ENCODE measurements at regions not wholly inside any gene's neighbourhood (a gene's known extent, or its start where the extent isn't known, plus 50 kb on each side); places are given as distances from the start of the nearest gene placed in this dataset.

DNA sequence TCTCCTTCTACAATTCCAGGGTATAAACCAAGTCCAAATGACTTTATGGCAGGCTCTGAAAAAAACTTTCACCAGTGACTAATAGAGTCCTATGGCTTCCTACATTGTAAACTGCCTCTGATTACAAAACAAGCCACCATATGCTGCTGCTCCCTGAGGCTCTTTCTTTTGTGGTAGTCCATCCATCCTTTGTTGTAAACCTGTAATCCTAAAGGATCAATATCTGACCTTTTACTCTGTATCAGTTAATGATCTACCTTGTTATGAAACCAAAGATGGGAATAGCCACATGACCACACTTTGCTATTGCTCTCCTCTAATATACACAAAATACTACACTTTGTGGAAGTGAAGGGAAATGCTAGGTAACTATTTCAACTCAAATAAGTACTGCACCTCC, 434.7 kb upstream of the AGTR1 start:
- no peaks in the 10 kb centered on the region for H3K79me2 ChIP-seq (ENCODE audit: control insufficient read depth, low read length)
- no peaks in the 10 kb centered on the region for H3K4me1 ChIP-seq (ENCODE audit: control insufficient read depth, low read length)
- no peaks in the 10 kb centered on the region for H4K20me1 ChIP-seq (ENCODE audit: control insufficient read depth, insufficient read depth, low read depth, low read length)
- H3K4me3 ChIP-seq (ENCODE audit: low read length) = no peak overlapping the region
- no peaks in the 10 kb centered on the region for H3K9me2 ChIP-seq (replicated peaks; ENCODE audit: control insufficient read depth, low read length)
- TF ChIP-seq EZH2phosphoT487 (IDR thresholded peaks at IDR 0.05; ENCODE audit: borderline replicate concordance, low read length) = no peak
- TF ChIP-seq, protein P1, sequence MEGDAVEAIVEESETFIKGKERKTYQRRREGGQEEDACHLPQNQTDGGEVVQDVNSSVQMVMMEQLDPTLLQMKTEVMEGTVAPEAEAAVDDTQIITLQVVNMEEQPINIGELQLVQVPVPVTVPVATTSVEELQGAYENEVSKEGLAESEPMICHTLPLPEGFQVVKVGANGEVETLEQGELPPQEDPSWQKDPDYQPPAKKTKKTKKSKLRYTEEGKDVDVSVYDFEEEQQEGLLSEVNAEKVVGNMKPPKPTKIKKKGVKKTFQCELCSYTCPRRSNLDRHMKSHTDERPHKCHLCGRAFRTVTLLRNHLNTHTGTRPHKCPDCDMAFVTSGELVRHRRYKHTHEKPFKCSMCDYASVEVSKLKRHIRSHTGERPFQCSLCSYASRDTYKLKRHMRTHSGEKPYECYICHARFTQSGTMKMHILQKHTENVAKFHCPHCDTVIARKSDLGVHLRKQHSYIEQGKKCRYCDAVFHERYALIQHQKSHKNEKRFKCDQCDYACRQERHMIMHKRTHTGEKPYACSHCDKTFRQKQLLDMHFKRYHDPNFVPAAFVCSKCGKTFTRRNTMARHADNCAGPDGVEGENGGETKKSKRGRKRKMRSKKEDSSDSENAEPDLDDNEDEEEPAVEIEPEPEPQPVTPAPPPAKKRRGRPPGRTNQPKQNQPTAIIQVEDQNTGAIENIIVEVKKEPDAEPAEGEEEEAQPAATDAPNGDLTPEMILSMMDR (IDR thresholded peaks at IDR 0.05; ENCODE audit: low read depth, low read length, poor library complexity, severe bottlenecking) = no peak
- no peaks in the 10 kb centered on the region for H3K27me3 ChIP-seq (ENCODE audit: control insufficient read depth, low read length)
- no peak overlapping the region for H3K4me2 ChIP-seq (ENCODE audit: low read length)
- H3K27ac ChIP-seq (ENCODE audit: low read depth, low read length) = no peak overlapping the region
- no peaks in the 10 kb centered on the region for H3F3A ChIP-seq (ENCODE audit: control insufficient read depth, insufficient read depth)
- no peaks in the 10 kb centered on the region for H3K36me3 ChIP-seq (ENCODE audit: control insufficient read depth, low read length)
- no peaks in the 10 kb centered on the region for H3K9me3 ChIP-seq (ENCODE audit: control insufficient read depth, insufficient read depth, low read length)

DNA sequence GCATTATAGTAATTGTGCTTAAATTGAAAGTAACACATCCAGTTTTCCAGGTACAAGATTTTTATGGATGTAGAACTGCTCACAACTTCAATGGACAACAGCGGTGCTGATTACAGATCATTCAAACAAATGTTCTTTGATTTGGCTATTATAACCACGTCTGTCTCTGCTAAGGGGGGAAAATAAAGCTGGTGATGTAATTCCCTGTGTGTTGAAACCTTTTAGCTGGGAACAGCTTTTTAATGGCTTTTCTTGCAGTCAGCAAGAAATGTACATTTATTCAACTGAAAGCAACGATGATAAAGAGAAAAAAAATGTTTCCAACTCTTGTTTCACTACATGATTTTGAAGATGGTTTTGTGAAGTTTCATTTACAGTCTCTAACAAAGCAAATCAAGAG, 431.9 kb upstream of the AGTR1 start:
- H3K4me2 ChIP-seq (ENCODE audit: low read length) = no peak overlapping the region
- H4K20me1 ChIP-seq (ENCODE audit: control insufficient read depth, insufficient read depth, low read depth, low read length) = no peaks in the 10 kb centered on the region
- no peak overlapping the region for H3K27ac ChIP-seq (ENCODE audit: low read depth, low read length)
- no peaks in the 10 kb centered on the region for H3K9me2 ChIP-seq (replicated peaks; ENCODE audit: control insufficient read depth, low read length)
- no peaks in the 10 kb centered on the region for H3K36me3 ChIP-seq (ENCODE audit: control insufficient read depth, low read length)
- no peaks in the 10 kb centered on the region for H3K4me1 ChIP-seq (ENCODE audit: control insufficient read depth, low read length)
- no peaks in the 10 kb centered on the region for H3K79me2 ChIP-seq (ENCODE audit: control insufficient read depth, low read length)
- TF ChIP-seq EZH2phosphoT487 (IDR thresholded peaks at IDR 0.05; ENCODE audit: borderline replicate concordance, low read length) = no peak
- H3K9me3 ChIP-seq (ENCODE audit: control insufficient read depth, insufficient read depth, low read length) = no peaks in the 10 kb centered on the region
- H3F3A ChIP-seq (ENCODE audit: control insufficient read depth, insufficient read depth) = no peaks in the 10 kb centered on the region
- no peaks in the 10 kb centered on the region for H3K27me3 ChIP-seq (ENCODE audit: control insufficient read depth, low read length)
- H3K4me3 ChIP-seq (ENCODE audit: low read length) = no peak overlapping the region

DNA sequence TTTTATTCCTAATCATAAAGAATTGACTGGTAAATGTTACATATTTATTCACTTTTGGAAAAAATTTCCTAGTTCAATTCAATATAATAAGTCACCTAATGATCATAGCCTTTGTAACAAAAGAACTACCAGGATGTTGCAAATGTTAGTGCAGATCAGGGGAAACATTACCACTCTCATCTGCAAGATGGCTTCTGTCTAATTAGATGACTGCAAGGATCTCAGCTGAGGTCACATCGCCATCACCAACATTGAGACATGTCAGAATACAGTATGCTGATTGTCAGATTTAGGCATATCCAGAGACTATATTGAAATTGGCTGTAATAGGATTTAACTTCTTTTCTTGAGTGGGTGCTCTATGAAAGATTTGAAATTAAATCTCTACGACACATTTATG, 431.4 kb upstream of the AGTR1 start:
- Histone ChIP-seq H3K79me2 (ENCODE audit: control insufficient read depth, low read length) (no peaks in the 10 kb centered on the region), H3K4me1 (ENCODE audit: control insufficient read depth, low read length) (no peaks in the 10 kb centered on the region), H3K4me2 (ENCODE audit: low read length) (no peak overlapping the region), H3K27ac (ENCODE audit: low read depth, low read length) (no peak overlapping the region), H3K4me3 (ENCODE audit: low read length) (no peak overlapping the region), H4K20me1 (ENCODE audit: control insufficient read depth, insufficient read depth, low read depth, low read length) (no peaks in the 10 kb centered on the region), H3F3A (ENCODE audit: control insufficient read depth, insufficient read depth) (no peaks in the 10 kb centered on the region), H3K27me3 (ENCODE audit: control insufficient read depth, low read length) (no peaks in the 10 kb centered on the region), H3K9me3 (ENCODE audit: control insufficient read depth, insufficient read depth, low read length) (no peaks in the 10 kb centered on the region), H3K36me3 (ENCODE audit: control insufficient read depth, low read length) (no peaks in the 10 kb centered on the region), H3K9me2 (replicated peaks; ENCODE audit: control insufficient read depth, low read length) (no peaks in the 10 kb centered on the region)
- TF ChIP-seq, protein P1 (IDR thresholded peaks at IDR 0.05; ENCODE audit: low read depth, low read length, poor library complexity, severe bottlenecking) = no peak
- TF ChIP-seq EZH2phosphoT487 (IDR thresholded peaks at IDR 0.05; ENCODE audit: borderline replicate concordance, low read length) = no peak

- no peak overlapping the region for H3K4me2 ChIP-seq (ENCODE audit: low read length)
- H4K20me1 ChIP-seq (ENCODE audit: control insufficient read depth, insufficient read depth, low read depth, low read length) = no peaks in the 10 kb centered on the region
- no peaks in the 10 kb centered on the region for H3K9me3 ChIP-seq (ENCODE audit: control insufficient read depth, insufficient read depth, low read length)
- no peaks in the 10 kb centered on the region for H3K79me2 ChIP-seq (ENCODE audit: control insufficient read depth, low read length)
- H3K9me2 ChIP-seq (replicated peaks; ENCODE audit: control insufficient read depth, low read length) = no peaks in the 10 kb centered on the region
- H3K27ac ChIP-seq (ENCODE audit: low read depth, low read length) = no peak overlapping the region
- TF ChIP-seq, protein P1 (IDR thresholded peaks at IDR 0.05; ENCODE audit: low read depth, low read length, poor library complexity, severe bottlenecking) = no peak
- TF ChIP-seq EZH2phosphoT487 (IDR thresholded peaks at IDR 0.05; ENCODE audit: borderline replicate concordance, low read length) = no peak
- no peaks in the 10 kb centered on the region for H3F3A ChIP-seq (ENCODE audit: control insufficient read depth, insufficient read depth)
- H3K4me1 ChIP-seq (ENCODE audit: control insufficient read depth, low read length) = no peaks in the 10 kb centered on the region
- H3K27me3 ChIP-seq (ENCODE audit: control insufficient read depth, low read length) = no peaks in the 10 kb centered on the region
- H3K4me3 ChIP-seq (ENCODE audit: low read length) = no peak overlapping the region
- H3K36me3 ChIP-seq (ENCODE audit: control insufficient read depth, low read length) = no peaks in the 10 kb centered on the region
Observed at GRCh38 chr3:148269816-148270215, 427.9 kb upstream of the AGTR1 start.
